ENCODE measurements at regions not wholly inside any gene's neighbourhood (a gene's known extent, or its start where the extent isn't known, plus 50 kb on each side); places are given as distances from the start of the nearest gene placed in this dataset.
"Not testable (repeated sequence)": the region's sequence is repeated elsewhere in the genome, so short reads cannot be mapped to it uniquely, and the experiment has no call there.

DNA sequence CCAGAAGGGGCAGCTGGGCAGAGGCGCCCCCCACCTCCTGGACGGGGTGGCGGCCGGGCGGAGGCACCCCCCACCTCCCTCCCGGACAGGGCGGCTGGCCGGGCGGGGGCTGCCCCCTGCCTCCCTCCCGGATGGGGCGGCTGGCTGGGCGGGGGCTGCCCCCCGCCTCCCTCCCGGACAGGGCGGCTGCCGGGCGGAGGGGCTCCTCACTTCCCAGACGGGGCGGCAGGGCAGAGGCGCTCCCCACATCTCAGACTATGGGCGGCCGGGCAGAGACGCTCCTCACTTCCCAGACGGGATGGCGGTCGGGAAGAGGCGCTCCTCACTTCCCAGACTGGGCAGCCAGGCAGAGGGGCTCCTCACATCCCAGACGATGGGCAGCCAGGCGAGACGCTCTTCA, 93.0 kb downstream of the TMEM168 start:
- TF ChIP-seq, protein P1, sequence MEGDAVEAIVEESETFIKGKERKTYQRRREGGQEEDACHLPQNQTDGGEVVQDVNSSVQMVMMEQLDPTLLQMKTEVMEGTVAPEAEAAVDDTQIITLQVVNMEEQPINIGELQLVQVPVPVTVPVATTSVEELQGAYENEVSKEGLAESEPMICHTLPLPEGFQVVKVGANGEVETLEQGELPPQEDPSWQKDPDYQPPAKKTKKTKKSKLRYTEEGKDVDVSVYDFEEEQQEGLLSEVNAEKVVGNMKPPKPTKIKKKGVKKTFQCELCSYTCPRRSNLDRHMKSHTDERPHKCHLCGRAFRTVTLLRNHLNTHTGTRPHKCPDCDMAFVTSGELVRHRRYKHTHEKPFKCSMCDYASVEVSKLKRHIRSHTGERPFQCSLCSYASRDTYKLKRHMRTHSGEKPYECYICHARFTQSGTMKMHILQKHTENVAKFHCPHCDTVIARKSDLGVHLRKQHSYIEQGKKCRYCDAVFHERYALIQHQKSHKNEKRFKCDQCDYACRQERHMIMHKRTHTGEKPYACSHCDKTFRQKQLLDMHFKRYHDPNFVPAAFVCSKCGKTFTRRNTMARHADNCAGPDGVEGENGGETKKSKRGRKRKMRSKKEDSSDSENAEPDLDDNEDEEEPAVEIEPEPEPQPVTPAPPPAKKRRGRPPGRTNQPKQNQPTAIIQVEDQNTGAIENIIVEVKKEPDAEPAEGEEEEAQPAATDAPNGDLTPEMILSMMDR (IDR thresholded peaks at IDR 0.05): not testable (repeated sequence)
- TF ChIP-seq POLR2A (IDR thresholded peaks at IDR 0.05): not testable (repeated sequence)

Measured in uterus (tissue), 2 donors.